SK-N-MC (cell line): ENCODE measurements at regions not wholly inside any gene's neighbourhood (a gene's known extent, or its start where the extent isn't known, plus 50 kb on each side); places are given as distances from the start of the nearest gene placed in this dataset.

Experiments
- EZH2 ChIP-seq: fragments of 200-600 bp; sonication (generic); IDR thresholded peaks from one replicate; pipeline ENCODE4 v1.6.1; 2017; ENCODE audit warnings: antibody characterized with exemption
- FOXP2 ChIP-seq: optimal IDR thresholded peaks from 2 replicates; pipeline ENCODE3; 2011; ENCODE audit warnings: mild to moderate bottlenecking, moderate library complexity; ENCODE audit not compliant: insufficient read depth; ENCODE audit errors: extremely low read length, control extremely low read depth
- POLR2AphosphoS5 ChIP-seq: IDR thresholded peaks from 2 replicates; pipeline ENCODE4 v1.6.1; 2012; ENCODE audit warnings: mild to moderate bottlenecking, low read depth, low read length, borderline replicate concordance

DNA sequence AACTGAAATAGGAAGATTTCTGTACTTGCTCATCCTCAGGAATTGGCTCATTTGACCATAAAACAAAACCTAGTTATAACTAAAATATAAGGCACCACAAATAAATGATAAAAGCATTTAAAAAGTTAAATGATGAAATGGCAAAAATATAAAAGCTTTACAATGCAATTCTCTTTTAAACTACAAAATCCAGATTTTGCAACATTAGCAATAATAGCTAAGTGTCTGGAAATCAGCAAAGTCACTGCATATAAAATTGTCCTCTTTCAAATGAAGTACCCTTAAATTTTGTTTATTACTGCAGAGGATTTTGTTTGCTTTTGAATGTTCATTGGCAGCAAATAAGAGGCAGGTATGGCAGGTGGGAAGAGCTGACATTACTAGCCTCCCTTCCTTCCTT, 270.4 kb upstream of the RSPO3 start:
- TF ChIP-seq EZH2 (no peak), POLR2AphosphoS5 (no peak), FOXP2 (no peak)
